Osteoblast (primary cell): ENCODE measurements at regions not wholly inside any gene's neighbourhood (a gene's known extent, or its start where the extent isn't known, plus 50 kb on each side); places are given as distances from the start of the nearest gene placed in this dataset.

Source experiments
- DNase-seq: peaks from one replicate; pipeline ENCODE4 v3.0.0; 2011; ENCODE audit warnings: low spot score, mixed read lengths; ENCODE audit not compliant: insufficient read length; ENCODE audit errors: missing footprints
- H2AFZ ChIP-seq: 2 replicates; pipeline ENCODE4 v1.6.0; 2011; ENCODE audit warnings: mild to moderate bottlenecking, low read length
- H3K27ac ChIP-seq: 2 replicates; pipeline ENCODE4 v1.5.1; 2011; ENCODE audit warnings: mild to moderate bottlenecking, low read depth, low read length, moderate library complexity
- H3K27me3 ChIP-seq: 2 replicates; pipeline ENCODE4 v1.6.0; 2012; ENCODE audit warnings: mild to moderate bottlenecking, control low read depth, inconsistent platforms, low read length, moderate library complexity; ENCODE audit not compliant: insufficient read depth
- H3K36me3 ChIP-seq: 2 replicates; pipeline ENCODE4 v1.5.1; 2011; ENCODE audit warnings: mild to moderate bottlenecking, low read length, control low read depth, moderate library complexity; ENCODE audit not compliant: insufficient read depth
- H3K4me1 ChIP-seq: 2 replicates; pipeline ENCODE4 v1.5.1; 2011; ENCODE audit warnings: mild to moderate bottlenecking, low read length, control low read depth, moderate library complexity; ENCODE audit not compliant: insufficient read depth
- H3K4me2 ChIP-seq: 2 replicates; pipeline ENCODE4 v1.6.0; 2011; ENCODE audit warnings: mild to moderate bottlenecking, low read length; ENCODE audit not compliant: insufficient read depth
- H3K4me3 ChIP-seq: fragments of 200-600 bp; sonication (generic); 3 replicates; pipeline ENCODE4 v1.5.1; 2012; ENCODE audit warnings: mild to moderate bottlenecking, low read length, inconsistent platforms; ENCODE audit not compliant: insufficient read depth
- H3K79me2 ChIP-seq: 2 replicates; pipeline ENCODE4 v1.6.0; 2012; ENCODE audit warnings: mild to moderate bottlenecking, low read length, control low read depth, inconsistent platforms; ENCODE audit not compliant: insufficient read depth
- H3K9me3 ChIP-seq: 2 replicates; pipeline ENCODE4 v1.5.1; 2011; ENCODE audit warnings: low read depth, low read length, control low read depth
- H4K20me1 ChIP-seq: 2 replicates; pipeline ENCODE4 v1.6.0; 2012; ENCODE audit warnings: mild to moderate bottlenecking, low read length, control low read depth; ENCODE audit not compliant: insufficient read depth
- CTCF ChIP-seq: IDR thresholded peaks from 2 replicates; pipeline ENCODE4 v1.5.1; 2011; ENCODE audit warnings: mild to moderate bottlenecking, low read depth, low read length, moderate library complexity; ENCODE audit errors: extremely low read depth

GRCh38 chr12:61780435-61780834, 479.8 kb upstream of the USP15 start:
- H3K79me2 ChIP-seq, result no peaks in the 10 kb centered on the region
- H3K27ac ChIP-seq, result no peak overlapping the region
- no peak for TF ChIP-seq CTCF
- no peak overlapping the region for H2AFZ ChIP-seq
- no peaks in the 10 kb centered on the region for H3K4me1 ChIP-seq
- DNase-seq, result no peak
- no peaks in the 10 kb centered on the region for H3K27me3 ChIP-seq
- H4K20me1 ChIP-seq, result no peaks in the 10 kb centered on the region
- H3K4me2 ChIP-seq, result no peak overlapping the region
- H3K9me3 ChIP-seq, result no peaks in the 10 kb centered on the region
- H3K4me3 ChIP-seq, result no peak overlapping the region
- no peaks in the 10 kb centered on the region for H3K36me3 ChIP-seq

- Histone ChIP-seq H3K4me1 (no peaks in the 10 kb centered on the region), H4K20me1 (no peaks in the 10 kb centered on the region), H3K27me3 (no peaks in the 10 kb centered on the region), H3K9me3 (no peaks in the 10 kb centered on the region), H3K27ac (no peak overlapping the region), H3K36me3 (no peaks in the 10 kb centered on the region), H3K79me2 (no peaks in the 10 kb centered on the region), H3K4me3 (no peak overlapping the region), H3K4me2 (no peak overlapping the region), H2AFZ (no peak overlapping the region)
- TF ChIP-seq CTCF, result no peak
- no peak for DNase-seq
These were observed 479.1 kb upstream of the USP15 start for GRCh38 chr12:61781021-61781581.

GRCh38 chr12:61796846-61797245, 463.4 kb upstream of the USP15 start:
- no peaks in the 10 kb centered on the region for H3K36me3 ChIP-seq
- H3K4me3 ChIP-seq, result no peak overlapping the region
- H3K4me2 ChIP-seq, result no peak overlapping the region
- no peaks in the 10 kb centered on the region for H3K4me1 ChIP-seq
- H4K20me1 ChIP-seq, result no peaks in the 10 kb centered on the region
- no peaks in the 10 kb centered on the region for H3K79me2 ChIP-seq
- H3K27me3 ChIP-seq, result no peaks in the 10 kb centered on the region
- H3K27ac ChIP-seq, result no peak overlapping the region
- TF ChIP-seq CTCF, result no peak
- H2AFZ ChIP-seq, result no peak overlapping the region
- no peak for DNase-seq
- H3K9me3 ChIP-seq, result no peaks in the 10 kb centered on the region

- TF ChIP-seq CTCF, result no peak
- Histone ChIP-seq H3K36me3 (no peaks in the 10 kb centered on the region), H3K79me2 (no peaks in the 10 kb centered on the region), H3K4me1 (no peaks in the 10 kb centered on the region), H3K27ac (no peak overlapping the region), H4K20me1 (no peaks in the 10 kb centered on the region), H3K4me3 (no peak overlapping the region), H3K27me3 (no peaks in the 10 kb centered on the region), H3K4me2 (no peak overlapping the region), H2AFZ (no peak overlapping the region), H3K9me3 (no peaks in the 10 kb centered on the region)
- peak; percentile 3 for DNase-seq
These were observed 462.9 kb upstream of the USP15 start for GRCh38 chr12:61797266-61797665.
